Endothelial cell (in vitro differentiated cells): ENCODE measurements at regions not wholly inside any gene's neighbourhood (a gene's known extent, or its start where the extent isn't known, plus 50 kb on each side); places are given as distances from the start of the nearest gene placed in this dataset.

Experiments used
- DNase-seq: peaks from one replicate; pipeline ENCODE4 v3.0.0; 2021; ENCODE audit warnings: low spot score
- H3K27ac Mint-ChIP-seq: one replicate; pipeline ENCODE4 v1.8.0; 2021; ENCODE audit warnings: mixed read lengths, inconsistent platforms; ENCODE audit not compliant: unreplicated experiment
- H3K27me3 Mint-ChIP-seq: one replicate; pipeline ENCODE4 v1.8.0; 2021; ENCODE audit warnings: mild to moderate bottlenecking, moderate library complexity, mixed read lengths, inconsistent platforms; ENCODE audit not compliant: unreplicated experiment
- H3K36me3 Mint-ChIP-seq: one replicate; pipeline ENCODE4 v1.8.0; 2021; ENCODE audit warnings: mild to moderate bottlenecking, low read depth, mixed read lengths, inconsistent platforms; ENCODE audit not compliant: unreplicated experiment
- H3K4me1 Mint-ChIP-seq: one replicate; pipeline ENCODE4 v1.8.0; 2021; ENCODE audit warnings: mild to moderate bottlenecking, mixed read lengths, inconsistent platforms; ENCODE audit not compliant: unreplicated experiment
- H3K4me3 Mint-ChIP-seq: one replicate; pipeline ENCODE4 v1.8.0; 2021; ENCODE audit warnings: mild to moderate bottlenecking, mixed read lengths, inconsistent platforms; ENCODE audit not compliant: unreplicated experiment
- H3K9me3 Mint-ChIP-seq: one replicate; pipeline ENCODE4 v1.8.0; 2021; ENCODE audit warnings: mixed read lengths, inconsistent platforms; ENCODE audit not compliant: unreplicated experiment
- CTCF ChIP-seq: fragments of 200-600 bp; sonication (generic); IDR thresholded peaks from one replicate; pipeline ENCODE4 v1.5.0; 2021; ENCODE audit warnings: antibody characterized with exemption; ENCODE audit not compliant: unreplicated experiment

- Mint-ChIP-seq H3K27ac (no peak overlapping the region), H3K36me3 (no peaks in the 10 kb centered on the region), H3K27me3 (peaks cover 2% of the 10 kb centered on the region), H3K4me1 (peaks cover 35% of the 10 kb centered on the region), H3K9me3 (no peaks in the 10 kb centered on the region), H3K4me3 (no peak overlapping the region)
- no peak for TF ChIP-seq CTCF
- no peak for DNase-seq
Observed at GRCh38 chr2:49261781-49262180, 107.5 kb upstream of the FSHR start.

- no peak overlapping the region for H3K4me3 Mint-ChIP-seq
- no peaks in the 10 kb centered on the region for H3K9me3 Mint-ChIP-seq
- no peak for DNase-seq
- no peaks in the 10 kb centered on the region for H3K36me3 Mint-ChIP-seq
- no peak for TF ChIP-seq CTCF
- H3K27me3 Mint-ChIP-seq = no peaks in the 10 kb centered on the region
- H3K4me1 Mint-ChIP-seq = peaks cover 32% of the 10 kb centered on the region
- H3K27ac Mint-ChIP-seq = no peak overlapping the region
Observed at GRCh38 chr2:49260979-49261538, 106.7 kb upstream of the FSHR start.

- Mint-ChIP-seq H3K27me3 (no peaks in the 10 kb centered on the region), H3K9me3 (no peaks in the 10 kb centered on the region), H3K27ac (no peak overlapping the region), H3K4me3 (no peak overlapping the region), H3K4me1 (peaks cover 22% of the 10 kb centered on the region), H3K36me3 (no peaks in the 10 kb centered on the region)
- no peak for DNase-seq
- TF ChIP-seq CTCF = no peak
Observed at GRCh38 chr2:49259926-49260325, 105.6 kb upstream of the FSHR start.

GRCh38 chr2:49255409-49255971 is 101.2 kb upstream of the FSHR start:
- Mint-ChIP-seq H3K27me3 (no peaks in the 10 kb centered on the region), H3K4me3 (no peak overlapping the region), H3K4me1 (peaks cover 10% of the 10 kb centered on the region), H3K9me3 (no peaks in the 10 kb centered on the region), H3K36me3 (no peaks in the 10 kb centered on the region), H3K27ac (no peak overlapping the region)
- TF ChIP-seq CTCF = no peak
- no peak for DNase-seq

- no peaks in the 10 kb centered on the region for H3K9me3 Mint-ChIP-seq
- H3K4me1 Mint-ChIP-seq = peaks cover 5% of the 10 kb centered on the region
- no peak overlapping the region for H3K27ac Mint-ChIP-seq
- H3K4me3 Mint-ChIP-seq = no peak overlapping the region
- H3K27me3 Mint-ChIP-seq = no peaks in the 10 kb centered on the region
- H3K36me3 Mint-ChIP-seq = no peaks in the 10 kb centered on the region
- TF ChIP-seq CTCF = no peak
- DNase-seq = no peak
Observed at GRCh38 chr2:49254401-49254800, 100.1 kb upstream of the FSHR start.
